Liver (tissue), 8 donors: ENCODE measurements at regions not wholly inside any gene's neighbourhood (a gene's known extent, or its start where the extent isn't known, plus 50 kb on each side); places are given as distances from the start of the nearest gene placed in this dataset.

Source experiments
- DNase-seq: peaks from one replicate; pipeline ENCODE4 v3.0.0-alpha.2; 2017; ENCODE audit warnings: low spot score
- H3K27ac ChIP-seq, 2 donors: one replicate each; pipeline ENCODE4 v1.7.0; 2013; ENCODE audit warnings: inconsistent platforms in 2 of 2, low read length in 2 of 2, control low read depth in 1 of 2, low read depth in 1 of 2, mild to moderate bottlenecking in 1 of 2
- H3K27me3 ChIP-seq, 4 donors: one replicate each; pipeline versions ENCODE4 v1.6.1 to v1.7.0; 2013; ENCODE audit warnings: low read length in 3 of 4, inconsistent platforms in 1 of 4, mild to moderate bottlenecking in 1 of 4, moderate library complexity in 1 of 4; ENCODE audit not compliant: control insufficient read depth in 4 of 4, insufficient read depth in 4 of 4
- H3K36me3 ChIP-seq, 4 donors: one replicate each; pipeline versions ENCODE4 v1.6.1 to v1.7.0; 2013; ENCODE audit warnings: low read length in 3 of 4, mild to moderate bottlenecking in 3 of 4, low read depth in 1 of 4, moderate library complexity in 1 of 4; ENCODE audit not compliant: control insufficient read depth in 4 of 4, insufficient read depth in 3 of 4
- H3K4me1 ChIP-seq, 4 donors: one replicate each; pipeline versions ENCODE4 v1.6.1 to v1.7.0; 2013; ENCODE audit warnings: low read length in 3 of 4, mild to moderate bottlenecking in 3 of 4, moderate library complexity in 1 of 4; ENCODE audit not compliant: control insufficient read depth in 4 of 4, insufficient read depth in 4 of 4
- H3K4me3 ChIP-seq, 3 donors: one replicate each; pipeline versions ENCODE4 v1.6.1 to v1.7.0; 2013; ENCODE audit warnings: low read length in 3 of 3, control low read depth in 1 of 3, low read depth in 1 of 3, mild to moderate bottlenecking in 1 of 3
- H3K9ac ChIP-seq, 2 donors: one replicate each; pipeline ENCODE4 v1.7.0; 2013; ENCODE audit warnings: low read length in 2 of 2, mild to moderate bottlenecking in 2 of 2, moderate library complexity in 2 of 2, control low read depth in 1 of 2, low read depth in 1 of 2
- H3K9me3 ChIP-seq, 4 donors: one replicate each; pipeline versions ENCODE4 v1.6.1 to v1.7.0; 2013; ENCODE audit warnings: low read length in 3 of 4; ENCODE audit not compliant: control insufficient read depth in 4 of 4
- EGR1 ChIP-seq, 2 donors: IDR thresholded peaks; 2 replicates each; pipeline ENCODE4 v1.6.1; 2016 to 2018; ENCODE audit warnings: antibody characterized with exemption in 2 of 2, low read depth in 2 of 2
- FOXA1 ChIP-seq: IDR thresholded peaks from 2 replicates; pipeline ENCODE4 v1.6.1; 2016; ENCODE audit warnings: antibody characterized with exemption
- GABPA ChIP-seq, 2 donors: IDR thresholded peaks in 1 of 2; conservative IDR thresholded peaks in 1 of 2; 2 replicates each; pipeline ENCODE4 v1.6.1; 2016; ENCODE audit warnings: antibody characterized with exemption in 2 of 2, mild to moderate bottlenecking in 1 of 2, moderate library complexity in 1 of 2
- HNF4A ChIP-seq, 2 donors: conservative IDR thresholded peaks; 2 replicates each; pipeline ENCODE4 v1.6.1; 2016; ENCODE audit warnings: antibody characterized with exemption in 2 of 2, mild to moderate bottlenecking in 2 of 2
- RAD21 ChIP-seq, 2 donors: IDR thresholded peaks; 2 replicates each; pipeline ENCODE4 v1.6.1; 2016; ENCODE audit warnings: antibody characterized with exemption in 2 of 2, mild to moderate bottlenecking in 2 of 2
- RXRA ChIP-seq, 2 donors: IDR thresholded peaks; 2 replicates each; pipeline ENCODE4 v1.6.1; 2017 to 2018; ENCODE audit warnings: antibody characterized with exemption in 2 of 2, mild to moderate bottlenecking in 1 of 2
- SP1 ChIP-seq: IDR thresholded peaks from 2 replicates; pipeline ENCODE4 v1.6.1; 2018; ENCODE audit warnings: antibody characterized with exemption, mild to moderate bottlenecking
- TAF1 ChIP-seq: conservative IDR thresholded peaks from 2 replicates; pipeline ENCODE4 v1.6.1; 2016; ENCODE audit warnings: antibody characterized with exemption, mild to moderate bottlenecking
- YY1 ChIP-seq: IDR thresholded peaks from 2 replicates; pipeline ENCODE4 v1.6.1; 2016; ENCODE audit warnings: antibody characterized with exemption, mild to moderate bottlenecking
- WGBS: extraction: QIAGEN DNeasy Blood & Tissue Kit; methylation state at CpG from one replicate; pipeline ENCODE4 v1.1.7; 2013; 5-methylcytosine and 5-hydroxymethylcytosine counted together
- TF ChIP-seq, protein P1 (sequence below): IDR thresholded peaks from 2 replicates; pipeline ENCODE4 v1.6.1; 2016; ENCODE audit warnings: antibody characterized with exemption
- TF ChIP-seq, protein P2 (sequence below): fragments of 150-350 bp; IDR thresholded peaks from 2 replicates; pipeline ENCODE4 v1.5.1; 2017; ENCODE audit warnings: improper control_type of control experiment, low read depth, low read length; ENCODE audit not compliant: missing input control
- TF ChIP-seq, protein P3 (sequence below): IDR thresholded peaks from 2 replicates; pipeline ENCODE4 v1.6.1; 2016; ENCODE audit warnings: antibody characterized with exemption
- donor health status: healthy.
- donor health status: healthy.
- donor health status: healthy.
- donor health status: healthy.
- donor health status: healthy.

DNA sequence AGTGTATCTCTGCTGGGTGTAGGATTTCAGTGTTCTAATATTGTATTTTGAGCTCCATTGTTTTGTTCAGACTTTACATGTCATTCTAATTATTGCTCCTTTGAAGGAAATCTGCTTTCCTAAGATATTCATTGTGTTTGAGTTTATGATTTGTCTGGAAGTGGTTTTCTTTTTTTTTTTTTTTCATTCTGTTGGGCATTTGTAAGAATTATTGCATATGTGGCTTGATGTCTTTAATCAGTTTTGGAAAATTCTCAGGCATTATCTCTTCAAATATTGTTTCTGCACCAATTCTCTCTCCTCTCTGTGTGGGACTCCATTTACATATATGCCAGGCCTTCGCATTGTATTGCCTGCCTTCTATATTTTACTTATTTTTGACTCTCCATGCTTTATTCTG, 65.8 kb upstream of the RNU6-1 start:
- H3K36me3 ChIP-seq, result no peaks in the 10 kb centered on the region
- H3K9me3 ChIP-seq, result peaks cover 0 to 1% (median 0%) of the 10 kb centered on the region in 4 donors
- peaks cover 0 to 4% (median 1%) of the 10 kb centered on the region in 4 donors for H3K4me1 ChIP-seq
- H3K9ac ChIP-seq, result no peak overlapping the region
- no peak overlapping the region for H3K4me3 ChIP-seq
- 95% methylated on average over 1 of the region's 1 CpG for WGBS
- H3K27ac ChIP-seq, result no peak overlapping the region
- no peak for DNase-seq
- no peak for TF ChIP-seq SP1
- no peak for TF ChIP-seq TAF1
- TF ChIP-seq, protein P1, sequence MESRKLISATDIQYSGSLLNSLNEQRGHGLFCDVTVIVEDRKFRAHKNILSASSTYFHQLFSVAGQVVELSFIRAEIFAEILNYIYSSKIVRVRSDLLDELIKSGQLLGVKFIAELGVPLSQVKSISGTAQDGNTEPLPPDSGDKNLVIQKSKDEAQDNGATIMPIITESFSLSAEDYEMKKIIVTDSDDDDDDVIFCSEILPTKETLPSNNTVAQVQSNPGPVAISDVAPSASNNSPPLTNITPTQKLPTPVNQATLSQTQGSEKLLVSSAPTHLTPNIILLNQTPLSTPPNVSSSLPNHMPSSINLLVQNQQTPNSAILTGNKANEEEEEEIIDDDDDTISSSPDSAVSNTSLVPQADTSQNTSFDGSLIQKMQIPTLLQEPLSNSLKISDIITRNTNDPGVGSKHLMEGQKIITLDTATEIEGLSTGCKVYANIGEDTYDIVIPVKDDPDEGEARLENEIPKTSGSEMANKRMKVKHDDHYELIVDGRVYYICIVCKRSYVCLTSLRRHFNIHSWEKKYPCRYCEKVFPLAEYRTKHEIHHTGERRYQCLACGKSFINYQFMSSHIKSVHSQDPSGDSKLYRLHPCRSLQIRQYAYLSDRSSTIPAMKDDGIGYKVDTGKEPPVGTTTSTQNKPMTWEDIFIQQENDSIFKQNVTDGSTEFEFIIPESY, result no peak
- TF ChIP-seq, protein P2, sequence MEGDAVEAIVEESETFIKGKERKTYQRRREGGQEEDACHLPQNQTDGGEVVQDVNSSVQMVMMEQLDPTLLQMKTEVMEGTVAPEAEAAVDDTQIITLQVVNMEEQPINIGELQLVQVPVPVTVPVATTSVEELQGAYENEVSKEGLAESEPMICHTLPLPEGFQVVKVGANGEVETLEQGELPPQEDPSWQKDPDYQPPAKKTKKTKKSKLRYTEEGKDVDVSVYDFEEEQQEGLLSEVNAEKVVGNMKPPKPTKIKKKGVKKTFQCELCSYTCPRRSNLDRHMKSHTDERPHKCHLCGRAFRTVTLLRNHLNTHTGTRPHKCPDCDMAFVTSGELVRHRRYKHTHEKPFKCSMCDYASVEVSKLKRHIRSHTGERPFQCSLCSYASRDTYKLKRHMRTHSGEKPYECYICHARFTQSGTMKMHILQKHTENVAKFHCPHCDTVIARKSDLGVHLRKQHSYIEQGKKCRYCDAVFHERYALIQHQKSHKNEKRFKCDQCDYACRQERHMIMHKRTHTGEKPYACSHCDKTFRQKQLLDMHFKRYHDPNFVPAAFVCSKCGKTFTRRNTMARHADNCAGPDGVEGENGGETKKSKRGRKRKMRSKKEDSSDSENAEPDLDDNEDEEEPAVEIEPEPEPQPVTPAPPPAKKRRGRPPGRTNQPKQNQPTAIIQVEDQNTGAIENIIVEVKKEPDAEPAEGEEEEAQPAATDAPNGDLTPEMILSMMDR, result no peak
- TF ChIP-seq YY1, result no peak
- no peak for TF ChIP-seq EGR1 (IDR thresholded peaks at IDR 0.05; ENCODE audit: low read depth in 2 of 2)
- no peak for TF ChIP-seq GABPA (IDR thresholded peaks at IDR 0.05 in 1 of 2, conservative IDR thresholded peaks at IDR 0.05 in 1 of 2)
- TF ChIP-seq, protein P3, sequence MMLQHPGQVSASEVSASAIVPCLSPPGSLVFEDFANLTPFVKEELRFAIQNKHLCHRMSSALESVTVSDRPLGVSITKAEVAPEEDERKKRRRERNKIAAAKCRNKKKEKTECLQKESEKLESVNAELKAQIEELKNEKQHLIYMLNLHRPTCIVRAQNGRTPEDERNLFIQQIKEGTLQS, result no peak
- no peak for TF ChIP-seq RXRA (IDR thresholded peaks at IDR 0.05)
- H3K27me3 ChIP-seq, result no peaks in the 10 kb centered on the region

DNA sequence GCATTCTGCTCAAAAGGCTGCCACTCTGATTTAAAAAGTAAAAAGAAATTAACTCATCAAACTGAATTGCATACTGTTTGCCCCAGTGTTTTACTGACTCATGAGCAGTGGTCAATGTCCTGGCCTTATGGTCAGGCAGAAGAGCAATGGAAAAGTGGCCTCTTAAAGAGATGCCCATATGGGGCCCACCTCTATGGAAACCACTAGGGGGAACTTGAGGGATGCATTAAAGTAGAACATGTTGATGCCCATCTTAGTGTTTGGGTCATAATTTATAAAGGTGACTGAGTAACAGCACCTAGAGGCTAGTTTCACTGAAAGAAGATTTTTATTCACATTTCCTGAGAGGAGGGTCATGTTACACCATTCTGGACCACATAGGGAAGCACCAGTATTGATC, 66.5 kb upstream of the RNU6-1 start:
- DNase-seq, result no peak
- H3K4me1 ChIP-seq, result peaks cover 0 to 4% (median 1%) of the 10 kb centered on the region in 4 donors
- no peaks in the 10 kb centered on the region for H3K36me3 ChIP-seq
- peaks cover 0 to 1% (median 0%) of the 10 kb centered on the region in 4 donors for H3K9me3 ChIP-seq
- H3K27me3 ChIP-seq, result no peaks in the 10 kb centered on the region
- no peak for TF ChIP-seq HNF4A (conservative IDR thresholded peaks at IDR 0.05)
- TF ChIP-seq RAD21 (IDR thresholded peaks at IDR 0.05), result peak; percentile 31 to 69
- TF ChIP-seq, protein P1, result no peak
- no peak for TF ChIP-seq FOXA1
- TF ChIP-seq SP1, result no peak
- no peak overlapping the region for H3K27ac ChIP-seq
- H3K9ac ChIP-seq, result no peak overlapping the region
- H3K4me3 ChIP-seq, result no peak overlapping the region
